ENCODE measurements at regions not wholly inside any gene's neighbourhood (a gene's known extent, or its start where the extent isn't known, plus 50 kb on each side); places are given as distances from the start of the nearest gene placed in this dataset.

GRCh38 chr2:66305718-66306117, 129.2 kb upstream of the MEIS1 start:
- TF ChIP-seq POLR2A (IDR thresholded peaks at IDR 0.05) (no peak), CTCF (IDR thresholded peaks at IDR 0.05) (no peak)

All from Peyer's patch (tissue), 4 donors.